Endothelial cell of umbilical vein (primary cell): ENCODE measurements at regions not wholly inside any gene's neighbourhood (a gene's known extent, or its start where the extent isn't known, plus 50 kb on each side); places are given as distances from the start of the nearest gene placed in this dataset.

Experiments used
- BruUV-seq: library from RNA; stranded (reverse); fragments of 400-500 nt; replicated peaks from 2 replicates; lab custom pipeline; 2021; lab: Mats Ljungman, UMichigan
- CTCF ChIA-PET: fragments of 300-600, 350-600 bp; sonication (Branson Sonifier 250); formaldehyde crosslinking; loops from one replicate; lab custom pipeline; 2021; ENCODE audit warnings: antibody characterized with exemption, inconsistent platforms; lab: Charles Lee
- POLR2A ChIA-PET: fragments of 300-600, 350-600 bp; sonication (Branson Sonifier 250); formaldehyde crosslinking; loops from one replicate; lab custom pipeline; 2021; ENCODE audit warnings: antibody characterized with exemption, inconsistent platforms; lab: Charles Lee
- DNase-seq: peaks from one replicate; pipeline ENCODE4 v3.0.0-alpha.2; 2011; ENCODE audit warnings: low read depth, low spot score
- FAIRE-seq: peaks from 2 replicates; lab custom pipeline; 2011; peaks lifted over from hg19 to GRCh38; lab: Jason Lieb, UNC
- H2AFZ ChIP-seq: 2 replicates; pipeline ENCODE4 v1.6.0; 2012; ENCODE audit warnings: low read depth, low read length, control low read depth, inconsistent platforms
- H3K27ac ChIP-seq: 2 replicates; pipeline ENCODE4 v1.5.1; 2011; ENCODE audit warnings: low read depth, mild to moderate bottlenecking, control low read depth, low read length, moderate library complexity; ENCODE audit not compliant: insufficient read depth
- H3K27me3 ChIP-seq, 2 experiments: 2 replicates each; pipeline versions ENCODE4 v1.6.0 to v1.6.1; 2011; ENCODE audit warnings: low read length in 2 of 2, mixed read lengths in 1 of 2; ENCODE audit not compliant: control insufficient read depth in 2 of 2, insufficient read depth in 2 of 2
- H3K36me3 ChIP-seq, 2 experiments: 2 replicates in 1 of 2; 3 replicates in 1 of 2; pipeline ENCODE4 v1.5.1; 2011; ENCODE audit warnings: low read length in 2 of 2, mild to moderate bottlenecking in 1 of 2, moderate library complexity in 1 of 2; ENCODE audit not compliant: control insufficient read depth in 2 of 2, insufficient read depth in 2 of 2; ENCODE audit errors: extremely low read depth in 1 of 2
- H3K4me1 ChIP-seq: 3 replicates; pipeline ENCODE4 v1.5.1; 2011; ENCODE audit warnings: mild to moderate bottlenecking, low read length; ENCODE audit not compliant: control insufficient read depth, insufficient read depth; ENCODE audit errors: extremely low read depth
- H3K4me2 ChIP-seq: 2 replicates; pipeline ENCODE4 v1.6.1; 2011; ENCODE audit warnings: low read length, control low read depth, mixed read lengths; ENCODE audit not compliant: insufficient read depth
- H3K4me3 ChIP-seq, 3 experiments: fragments of 200-600 bp in 1 of 3; sonication (generic), shearing (Covaris generic) in 1 of 3; replicated peaks in 1 of 3; 2 replicates each; pipeline ENCODE4 v1.5.1; 2011 to 2016; ENCODE audit warnings: control low read depth in 3 of 3, low read length in 3 of 3, mild to moderate bottlenecking in 2 of 3, inconsistent platforms in 1 of 3, low read depth in 1 of 3, moderate library complexity in 1 of 3; ENCODE audit not compliant: insufficient read depth in 1 of 3
- H3K79me2 ChIP-seq: 2 replicates; pipeline ENCODE4 v1.6.0; 2012; ENCODE audit warnings: low read length, inconsistent platforms; ENCODE audit not compliant: control insufficient read depth, insufficient read depth
- H3K9ac ChIP-seq: replicated peaks from 2 replicates; pipeline ENCODE3; 2011; ENCODE audit warnings: low read length, control low read depth; ENCODE audit not compliant: insufficient read depth; ENCODE audit errors: extremely low read depth
- H3K9me1 ChIP-seq: replicated peaks from 3 replicates; pipeline ENCODE4 v1.6.0; 2011; ENCODE audit warnings: mild to moderate bottlenecking, low read length; ENCODE audit not compliant: control insufficient read depth, insufficient read depth; ENCODE audit errors: extremely low read depth
- H3K9me3 ChIP-seq: replicated peaks from 2 replicates; pipeline ENCODE4 v1.5.1; 2012; ENCODE audit warnings: low read length, inconsistent platforms; ENCODE audit not compliant: control insufficient read depth, insufficient read depth
- H4K20me1 ChIP-seq: replicated peaks from 2 replicates; pipeline ENCODE3; 2011; ENCODE audit warnings: mild to moderate bottlenecking, low read length; ENCODE audit not compliant: control insufficient read depth, insufficient read depth; ENCODE audit errors: extremely low read depth
- EZH2 ChIP-seq: IDR thresholded peaks from 2 replicates; pipeline ENCODE4 v1.6.1; 2012; ENCODE audit warnings: borderline replicate concordance, low read depth, mild to moderate bottlenecking, moderate library complexity, low read length, inconsistent platforms; ENCODE audit not compliant: severe bottlenecking
- FOS ChIP-seq: IDR thresholded peaks from 2 replicates; pipeline ENCODE4 v1.6.1; 2011; ENCODE audit warnings: mild to moderate bottlenecking, low read length, moderate library complexity, borderline replicate concordance; ENCODE audit not compliant: insufficient read depth
- GATA2 ChIP-seq: IDR thresholded peaks from 2 replicates; pipeline ENCODE4 v1.7.0; 2011; ENCODE audit warnings: low read depth, mild to moderate bottlenecking, moderate library complexity, mixed read lengths, low read length; ENCODE audit not compliant: insufficient read length, insufficient read depth
- JUN ChIP-seq: IDR thresholded peaks from 2 replicates; pipeline ENCODE4 v1.6.1; 2011; ENCODE audit warnings: borderline replicate concordance, low read depth; ENCODE audit not compliant: insufficient read length, insufficient read depth
- POLR2A ChIP-seq: IDR thresholded peaks from 2 replicates; pipeline ENCODE4 v1.6.1; 2012; ENCODE audit warnings: low read depth, mild to moderate bottlenecking, control low read depth, low read length
- POLR2AphosphoS5 ChIP-seq: IDR thresholded peaks from 2 replicates; pipeline ENCODE4 v1.6.1; 2012; ENCODE audit warnings: low read depth, mild to moderate bottlenecking, control low read depth, low read length, moderate library complexity; ENCODE audit not compliant: insufficient read depth
- dilution Hi-C: fragments of 300-500 bp; cut with MboI; formaldehyde crosslinking; loops from one replicate; pipeline ENCODE4 v1.15.0; 2019; ENCODE audit warnings: low sequenced_read_pairs; ENCODE audit not compliant: extremely low pct_ligation_motif_present
- intact Hi-C: fragments of 100-400 bp; cut with micrococcal nuclease; formaldehyde crosslinking; loops from one replicate; pipeline ENCODE4 v1.10.0; 2022
- TF ChIP-seq, protein P1 (sequence below), 2 donors: IDR thresholded peaks; 1 replicate in 1 of 2; 2 replicates in 1 of 2; pipeline ENCODE4 v1.5.1; 2011; ENCODE audit warnings: low read length in 2 of 2, mild to moderate bottlenecking in 2 of 2, moderate library complexity in 2 of 2, control low read depth in 1 of 2, inconsistent platforms in 1 of 2, low read depth in 1 of 2; ENCODE audit not compliant: insufficient read depth in 1 of 2; ENCODE audit errors: extremely low read depth in 1 of 2
- TF ChIP-seq, protein P2 (sequence below): IDR thresholded peaks from 2 replicates; pipeline ENCODE4 v1.6.1; 2011; ENCODE audit not compliant: insufficient read depth, insufficient read length

DNA sequence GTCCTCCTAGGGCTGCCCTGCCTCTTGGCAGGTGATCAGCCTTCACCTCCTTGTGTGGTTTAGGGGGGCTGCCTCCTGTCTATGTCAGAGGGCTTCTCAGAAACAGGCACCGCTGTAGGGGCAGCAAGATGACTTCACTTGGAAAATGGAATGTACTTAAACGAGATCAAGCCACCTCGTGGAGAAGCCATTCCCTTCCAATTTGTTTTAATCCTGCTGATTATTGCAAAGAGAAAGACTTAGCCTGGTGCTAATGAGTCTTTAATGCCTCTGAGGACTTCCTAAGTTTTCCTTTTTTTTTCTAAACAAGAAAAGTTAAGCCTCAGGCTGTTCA, 62.3 kb upstream of the RFLNA start:
- TF ChIP-seq, protein P1, sequence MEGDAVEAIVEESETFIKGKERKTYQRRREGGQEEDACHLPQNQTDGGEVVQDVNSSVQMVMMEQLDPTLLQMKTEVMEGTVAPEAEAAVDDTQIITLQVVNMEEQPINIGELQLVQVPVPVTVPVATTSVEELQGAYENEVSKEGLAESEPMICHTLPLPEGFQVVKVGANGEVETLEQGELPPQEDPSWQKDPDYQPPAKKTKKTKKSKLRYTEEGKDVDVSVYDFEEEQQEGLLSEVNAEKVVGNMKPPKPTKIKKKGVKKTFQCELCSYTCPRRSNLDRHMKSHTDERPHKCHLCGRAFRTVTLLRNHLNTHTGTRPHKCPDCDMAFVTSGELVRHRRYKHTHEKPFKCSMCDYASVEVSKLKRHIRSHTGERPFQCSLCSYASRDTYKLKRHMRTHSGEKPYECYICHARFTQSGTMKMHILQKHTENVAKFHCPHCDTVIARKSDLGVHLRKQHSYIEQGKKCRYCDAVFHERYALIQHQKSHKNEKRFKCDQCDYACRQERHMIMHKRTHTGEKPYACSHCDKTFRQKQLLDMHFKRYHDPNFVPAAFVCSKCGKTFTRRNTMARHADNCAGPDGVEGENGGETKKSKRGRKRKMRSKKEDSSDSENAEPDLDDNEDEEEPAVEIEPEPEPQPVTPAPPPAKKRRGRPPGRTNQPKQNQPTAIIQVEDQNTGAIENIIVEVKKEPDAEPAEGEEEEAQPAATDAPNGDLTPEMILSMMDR (IDR thresholded peaks at IDR 0.05; ENCODE audit: extremely low read depth in 1 of 2, insufficient read depth in 1 of 2, low read depth in 1 of 2, low read length in 2 of 2), result no peak
- TF ChIP-seq POLR2A, result no peak
- peaks cover 48% of the 10 kb centered on the region for H3K4me1 ChIP-seq
- BruUV-seq, result no TSS peak
- POLR2A ChIA-PET, result no interaction called here
- H3K9me1 ChIP-seq, result no peaks in the 10 kb centered on the region
- dilution Hi-C loops (no loop called here), intact Hi-C loops (no loop called here)
- H2AFZ ChIP-seq, result peak overlapping the region; percentile 15
- no peak overlapping the region for H3K4me3 ChIP-seq
- H4K20me1 ChIP-seq, result no peaks in the 10 kb centered on the region
- CTCF ChIA-PET, result no interaction called here
- H3K9me3 ChIP-seq, result no peaks in the 10 kb centered on the region
- FAIRE-seq (no peak), DNase-seq (no peak)
- no peaks in the 10 kb centered on the region for H3K79me2 ChIP-seq
- peak overlapping the region; percentile 99 for H3K27ac ChIP-seq
- H3K27me3 ChIP-seq, result no peaks in the 10 kb centered on the region
- no peaks in the 10 kb centered on the region for H3K36me3 ChIP-seq
- H3K4me2 ChIP-seq, result no peak overlapping the region
- no peak overlapping the region for H3K9ac ChIP-seq

DNA sequence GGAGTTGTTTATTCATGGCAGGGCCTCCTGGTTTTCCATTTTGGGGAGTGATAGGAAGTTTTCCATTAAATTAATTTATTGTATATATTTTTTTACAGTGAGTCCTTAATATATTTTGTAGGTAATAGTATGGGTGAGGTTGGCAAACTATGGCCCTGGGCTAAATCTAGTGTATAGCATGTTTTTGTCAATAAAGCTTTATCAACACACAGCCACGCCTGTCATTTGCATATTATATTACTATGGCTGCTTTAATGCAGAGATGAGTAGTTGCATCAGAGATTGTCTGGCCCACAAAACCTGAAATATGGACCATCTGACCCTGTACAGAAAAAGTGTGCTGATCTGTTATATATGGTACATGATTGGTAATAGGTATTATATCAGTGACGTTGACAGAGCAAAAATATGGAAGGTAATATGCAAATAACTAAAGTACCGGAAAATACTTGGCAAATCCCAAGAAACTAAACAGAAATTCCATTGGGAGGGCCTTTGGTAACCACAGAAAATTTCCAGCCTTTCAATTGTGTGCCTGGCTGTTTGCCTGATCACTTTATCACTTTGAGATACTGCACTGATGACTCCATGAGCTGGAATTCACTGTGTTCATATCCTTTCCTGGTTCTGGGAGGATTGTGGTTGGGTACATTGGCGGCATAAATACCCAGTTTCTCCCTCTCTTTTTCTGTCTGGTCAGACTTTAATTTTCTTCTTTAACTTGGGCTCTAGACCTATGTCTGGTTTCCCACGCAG, 61.7 kb upstream of the RFLNA start:
- Histone ChIP-seq H2AFZ (peak overlapping the region; percentile 78), H3K79me2 (no peaks in the 10 kb centered on the region), H3K27me3 (no peaks in the 10 kb centered on the region), H3K9ac (peak overlapping the region; percentile 79), H3K36me3 (no peaks in the 10 kb centered on the region), H3K27ac (peak overlapping the region; percentile 99), H3K9me1 (no peaks in the 10 kb centered on the region), H4K20me1 (no peaks in the 10 kb centered on the region), H3K4me1 (peaks cover 48% of the 10 kb centered on the region), H3K4me3 (no peak overlapping the region), H3K9me3 (no peaks in the 10 kb centered on the region), H3K4me2 (peak overlapping the region; percentile 62)
- intact Hi-C loops, result no loop called here
- peak; percentile 90 for FAIRE-seq
- DNase-seq, result peak; percentile 82
- BruUV-seq, result no TSS peak
- peak; percentile 83 for TF ChIP-seq GATA2
- TF ChIP-seq, protein P2, sequence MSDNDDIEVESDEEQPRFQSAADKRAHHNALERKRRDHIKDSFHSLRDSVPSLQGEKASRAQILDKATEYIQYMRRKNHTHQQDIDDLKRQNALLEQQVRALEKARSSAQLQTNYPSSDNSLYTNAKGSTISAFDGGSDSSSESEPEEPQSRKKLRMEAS, result no peak
- peak; percentile 31 for TF ChIP-seq JUN
- TF ChIP-seq EZH2, result no peak
- peak; percentile 67 for TF ChIP-seq POLR2AphosphoS5
- peak; percentile 73 for TF ChIP-seq FOS
- CTCF ChIA-PET, result interaction anchor here (0.7 to 1.3 kb wide), 3 partner anchors 9 to 179 kb away, joined by 3 to 7 read pairs (median 3); no protein-coding TSS in a partner anchor
- dilution Hi-C loops, result no loop called here
- POLR2A ChIA-PET, result interaction anchor here (0.8 kb wide), 1 partner anchor 10 kb away, joined by 3 read pairs; no protein-coding TSS in a partner anchor
